Keratinocyte (primary cell): ENCODE measurements at regions not wholly inside any gene's neighbourhood (a gene's known extent, or its start where the extent isn't known, plus 50 kb on each side); places are given as distances from the start of the nearest gene placed in this dataset.

ENCODE experiments used
- EZH2 ChIP-seq: IDR thresholded peaks from one replicate; pipeline ENCODE4 v1.6.1; 2012; ENCODE audit warnings: inconsistent platforms, mild to moderate bottlenecking, low read length, moderate library complexity
- TF ChIP-seq, protein P1 (sequence below), 3 experiments: IDR thresholded peaks in 1 of 3; conservative IDR thresholded peaks in 1 of 3; optimal IDR thresholded peaks in 1 of 3; 2 replicates in 2 of 3; 3 replicates in 1 of 3; pipeline versions ENCODE3 to v1.5.1; 2011; ENCODE audit warnings: low read length in 3 of 3, mild to moderate bottlenecking in 3 of 3, moderate library complexity in 2 of 3, control low read depth in 1 of 3, inconsistent platforms in 1 of 3; ENCODE audit not compliant: insufficient read depth in 2 of 3; ENCODE audit errors: extremely low read depth in 1 of 3

DNA sequence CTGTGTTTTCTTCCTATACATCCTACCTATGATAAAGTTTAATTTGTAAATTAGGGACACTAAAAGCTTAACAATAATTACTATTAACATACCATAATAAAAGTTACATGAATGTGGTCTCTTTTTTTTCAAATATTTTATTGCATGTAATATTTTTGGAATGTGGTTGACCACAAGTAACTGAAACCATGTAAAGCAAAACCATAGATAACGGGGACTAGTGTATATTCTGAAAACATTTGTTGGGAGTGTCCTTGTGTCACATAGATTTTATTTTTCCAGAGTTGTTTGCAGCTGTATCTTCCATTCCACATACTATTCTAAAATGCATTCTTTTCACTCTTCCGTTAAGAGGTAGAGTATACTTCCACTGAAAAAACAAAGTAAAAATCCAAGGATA, 200.4 kb downstream of the KIF18A start:
- TF ChIP-seq, protein P1, sequence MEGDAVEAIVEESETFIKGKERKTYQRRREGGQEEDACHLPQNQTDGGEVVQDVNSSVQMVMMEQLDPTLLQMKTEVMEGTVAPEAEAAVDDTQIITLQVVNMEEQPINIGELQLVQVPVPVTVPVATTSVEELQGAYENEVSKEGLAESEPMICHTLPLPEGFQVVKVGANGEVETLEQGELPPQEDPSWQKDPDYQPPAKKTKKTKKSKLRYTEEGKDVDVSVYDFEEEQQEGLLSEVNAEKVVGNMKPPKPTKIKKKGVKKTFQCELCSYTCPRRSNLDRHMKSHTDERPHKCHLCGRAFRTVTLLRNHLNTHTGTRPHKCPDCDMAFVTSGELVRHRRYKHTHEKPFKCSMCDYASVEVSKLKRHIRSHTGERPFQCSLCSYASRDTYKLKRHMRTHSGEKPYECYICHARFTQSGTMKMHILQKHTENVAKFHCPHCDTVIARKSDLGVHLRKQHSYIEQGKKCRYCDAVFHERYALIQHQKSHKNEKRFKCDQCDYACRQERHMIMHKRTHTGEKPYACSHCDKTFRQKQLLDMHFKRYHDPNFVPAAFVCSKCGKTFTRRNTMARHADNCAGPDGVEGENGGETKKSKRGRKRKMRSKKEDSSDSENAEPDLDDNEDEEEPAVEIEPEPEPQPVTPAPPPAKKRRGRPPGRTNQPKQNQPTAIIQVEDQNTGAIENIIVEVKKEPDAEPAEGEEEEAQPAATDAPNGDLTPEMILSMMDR (optimal IDR thresholded peaks at IDR 0.05 in 1 of 3, IDR thresholded peaks at IDR 0.05 in 1 of 3, conservative IDR thresholded peaks at IDR 0.05 in 1 of 3; ENCODE audit: extremely low read depth in 1 of 3, insufficient read depth in 2 of 3, low read length in 3 of 3) = no peak
- TF ChIP-seq EZH2 = no peak
